ENCODE measurements at regions not wholly inside any gene's neighbourhood (a gene's known extent, or its start where the extent isn't known, plus 50 kb on each side); places are given as distances from the start of the nearest gene placed in this dataset.

DNA sequence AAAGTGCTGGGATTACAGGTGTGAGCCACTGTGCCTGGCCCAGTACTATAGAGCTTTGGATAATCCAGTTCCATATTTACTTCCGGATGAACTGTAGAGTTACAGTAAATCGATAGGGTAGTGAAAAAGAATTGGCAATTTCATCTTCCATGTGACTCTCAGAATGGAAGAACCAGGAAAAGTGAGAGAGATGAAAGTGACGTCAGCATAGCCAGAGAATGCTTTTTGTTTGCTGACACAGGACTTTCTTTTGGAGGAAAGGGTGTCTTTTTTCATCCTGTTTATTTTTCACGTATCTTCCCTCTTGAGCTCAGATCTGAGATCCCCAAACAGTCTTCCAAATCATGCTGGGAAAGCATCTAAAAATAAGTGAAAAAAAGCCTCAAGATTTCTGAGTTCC is 91.2 kb upstream of the KCNAB1 start:
- TF ChIP-seq EZH2phosphoT487 (IDR thresholded peaks at IDR 0.05; ENCODE audit: insufficient read depth, low read depth) (no peak), EZH2 (IDR thresholded peaks at IDR 0.05; ENCODE audit: insufficient read depth, poor library complexity, severe bottlenecking) (no peak)

All from GM23248 (cell line).